ENCODE measurements at regions not wholly inside any gene's neighbourhood (a gene's known extent, or its start where the extent isn't known, plus 50 kb on each side); places are given as distances from the start of the nearest gene placed in this dataset.

- DNase-seq, result peak; percentile 18
Measured at GRCh38 chr2:139000131-139000785, 220.1 kb upstream of the NXPH2 start.

GRCh38 chr2:138997856-138998517 is 217.8 kb upstream of the NXPH2 start:
- DNase-seq, result peak; percentile 82

GRCh38 chr2:138997346-138997745 is 217.2 kb upstream of the NXPH2 start:
- DNase-seq, result no peak

GRCh38 chr2:138994502-138994901 is 214.3 kb upstream of the NXPH2 start:
- no peak for DNase-seq

- no peak for DNase-seq
Measured at GRCh38 chr2:138985881-138986280, 205.7 kb upstream of the NXPH2 start.

- DNase-seq, result no peak
Measured at GRCh38 chr2:138979131-138979785, 199.1 kb upstream of the NXPH2 start.

GRCh38 chr2:138974651-138975050 is 194.5 kb upstream of the NXPH2 start:
- DNase-seq, result peak; percentile 94

- peak; percentile 35 for DNase-seq
Measured at GRCh38 chr2:138964418-138964817, 184.2 kb upstream of the NXPH2 start.

- DNase-seq, result peak; percentile 34
Measured at GRCh38 chr2:138962686-138963085, 182.5 kb upstream of the NXPH2 start.

GRCh38 chr2:138960191-138960590 is 180.0 kb upstream of the NXPH2 start:
- no peak for DNase-seq

GRCh38 chr2:138959031-138959430 is 178.8 kb upstream of the NXPH2 start:
- DNase-seq, result no peak

- DNase-seq, result no peak
Measured at GRCh38 chr2:138956116-138956515, 175.9 kb upstream of the NXPH2 start.

GRCh38 chr2:138950486-138950885 is 170.3 kb upstream of the NXPH2 start:
- no peak for DNase-seq

- no peak for DNase-seq
Measured at GRCh38 chr2:138949517-138949916, 169.3 kb upstream of the NXPH2 start.

- DNase-seq, result peak; percentile 99
Measured at GRCh38 chr2:138948070-138948539, 167.9 kb upstream of the NXPH2 start.

- DNase-seq, result no peak
Measured at GRCh38 chr2:138943470-138943869, 163.3 kb upstream of the NXPH2 start.

GRCh38 chr2:138942466-138942865 is 162.3 kb upstream of the NXPH2 start:
- no peak for DNase-seq

- no peak for DNase-seq
Measured at GRCh38 chr2:138931284-138932256, 151.4 kb upstream of the NXPH2 start.

GRCh38 chr2:138930571-138930970 is 150.4 kb upstream of the NXPH2 start:
- no peak for DNase-seq

- no peak for DNase-seq
Measured at GRCh38 chr2:138928374-138929021, 148.3 kb upstream of the NXPH2 start.

GRCh38 chr2:138922973-138923563 is 142.9 kb upstream of the NXPH2 start:
- DNase-seq, result peak; percentile 44
